Body of pancreas (tissue), 4 donors: ENCODE measurements at regions not wholly inside any gene's neighbourhood (a gene's known extent, or its start where the extent isn't known, plus 50 kb on each side); places are given as distances from the start of the nearest gene placed in this dataset.

Experiments
- ATAC-seq: fragments of 150-250 bp; one replicate; pipeline ENCODE4 v1.9.1; 2016
- DNase-seq, 4 donors: peaks; one replicate each; pipeline ENCODE4 v3.0.0-alpha.2; 2019
- H3K27ac ChIP-seq, 4 donors: fragments of 200-600 bp; sonication (generic); 1 replicate in 3 of 4; 2 replicates in 1 of 4; pipeline versions ENCODE4 v1.5.1 to v1.6.1; 2016 to 2019; ENCODE audit warnings: mild to moderate bottlenecking in 1 of 4, mixed read lengths in 1 of 4, moderate library complexity in 1 of 4
- H3K27me3 ChIP-seq, 2 donors: fragments of 200-600 bp; sonication (generic); one replicate each; pipeline ENCODE4 v1.6.0; 2016; ENCODE audit warnings: mild to moderate bottlenecking in 1 of 2
- H3K36me3 ChIP-seq, 2 donors: fragments of 200-600 bp; sonication (generic); replicated peaks in 1 of 2; 2 replicates each; pipeline ENCODE4 v1.5.1; 2016; ENCODE audit warnings: low read depth in 2 of 2; ENCODE audit not compliant: insufficient read depth in 1 of 2
- H3K4me1 ChIP-seq: fragments of 200-600 bp; sonication (generic); one replicate; pipeline ENCODE4 v1.6.0; 2016
- H3K4me3 ChIP-seq, 2 donors: fragments of 200-600 bp; sonication (generic); 1 replicate in 1 of 2; 2 replicates in 1 of 2; pipeline ENCODE4 v1.5.1; 2016 to 2019
- H3K9me3 ChIP-seq, 3 donors: fragments of 200-600 bp; sonication (generic); 1 replicate in 2 of 3; 2 replicates in 1 of 3; pipeline ENCODE4 v1.5.1; 2016
- CTCF ChIP-seq, 7 experiments: fragments of 450-650 bp in 4 of 7; fragments of 200-600 bp in 3 of 7; sonication (generic) in 3 of 7; IDR thresholded peaks; one replicate each; pipeline ENCODE4 v1.5.1; 2016 to 2019; ENCODE audit warnings: antibody characterized with exemption in 7 of 7
- POLR2A ChIP-seq, 3 donors: fragments of 450-650 bp; IDR thresholded peaks; one replicate each; pipeline ENCODE4 v1.6.1; 2016; ENCODE audit warnings: antibody characterized with exemption in 3 of 3, mild to moderate bottlenecking in 2 of 3
- WGBS, 2 donors: methylation state at CpG; one replicate each; pipeline ENCODE4 v1.1.5; 2017; 5-methylcytosine and 5-hydroxymethylcytosine counted together
- intact Hi-C: fragments of 100-400 bp; cut with DNase I; formaldehyde crosslinking; loops from one replicate; pipeline ENCODE4 v1.15.1; 2023

GRCh38 chr5:38719403-38719802 lies 126.4 kb upstream of the OSMR start:
- Histone ChIP-seq H3K36me3 (no peaks in the 10 kb centered on the region), H3K27me3 (no peaks in the 10 kb centered on the region), H3K27ac (no peak overlapping the region), H3K9me3 (no peaks in the 10 kb centered on the region), H3K4me3 (no peak overlapping the region), H3K4me1 (no peaks in the 10 kb centered on the region)
- TF ChIP-seq CTCF (IDR thresholded peaks at IDR 0.05), result no peak
- no peak for TF ChIP-seq POLR2A (IDR thresholded peaks at IDR 0.05)
- DNase-seq, result no peak
- ATAC-seq, result no peak
- WGBS, 2 donors, result 63 to 71% methylated on average over 1 of the region's 1 CpG
- intact Hi-C loops, result no loop called here

- H3K4me3 ChIP-seq, result no peak overlapping the region
- no peak for DNase-seq
- no peaks in the 10 kb centered on the region for H3K27me3 ChIP-seq
- no peaks in the 10 kb centered on the region for H3K9me3 ChIP-seq
- no peak for ATAC-seq
- no peak overlapping the region for H3K27ac ChIP-seq
- H3K4me1 ChIP-seq, result no peaks in the 10 kb centered on the region
- no peaks in the 10 kb centered on the region for H3K36me3 ChIP-seq
- 79 to 86% methylated on average over 3 of the region's 3 CpGs for WGBS, 2 donors
- no peak for TF ChIP-seq POLR2A (IDR thresholded peaks at IDR 0.05)
- TF ChIP-seq CTCF (IDR thresholded peaks at IDR 0.05), result no peak
- intact Hi-C loops, result no loop called here
Measured at GRCh38 chr5:38719916-38720315, 125.9 kb upstream of the OSMR start.

GRCh38 chr5:38720554-38721361 lies 125.1 kb upstream of the OSMR start:
- Histone ChIP-seq H3K4me3 (no peak overlapping the region), H3K9me3 (no peaks in the 10 kb centered on the region), H3K4me1 (no peaks in the 10 kb centered on the region), H3K36me3 (no peaks in the 10 kb centered on the region), H3K27ac (no peak overlapping the region), H3K27me3 (no peaks in the 10 kb centered on the region)
- ATAC-seq (no peak), DNase-seq (no peak)
- 81 to 86% methylated on average over 6 of the region's 6 CpGs for WGBS, 2 donors
- intact Hi-C loops, result no loop called here
- no peak for TF ChIP-seq CTCF (IDR thresholded peaks at IDR 0.05)
- no peak for TF ChIP-seq POLR2A (IDR thresholded peaks at IDR 0.05)

GRCh38 chr5:38722918-38723317 lies 122.9 kb upstream of the OSMR start:
- Histone ChIP-seq H3K9me3 (no peaks in the 10 kb centered on the region), H3K4me3 (no peak overlapping the region), H3K36me3 (no peaks in the 10 kb centered on the region), H3K4me1 (no peaks in the 10 kb centered on the region), H3K27me3 (no peaks in the 10 kb centered on the region), H3K27ac (no peak overlapping the region)
- TF ChIP-seq CTCF (IDR thresholded peaks at IDR 0.05) (no peak), POLR2A (IDR thresholded peaks at IDR 0.05) (no peak)
- ATAC-seq (no peak), DNase-seq (no peak)
- WGBS, 2 donors, result 69 to 70% methylated on average over 5 of the region's 5 CpGs
- intact Hi-C loops, result no loop called here

- H3K27ac ChIP-seq, result no peak overlapping the region
- ATAC-seq (no peak), DNase-seq (no peak)
- no peaks in the 10 kb centered on the region for H3K27me3 ChIP-seq
- intact Hi-C loops, result no loop called here
- H3K9me3 ChIP-seq, result no peaks in the 10 kb centered on the region
- 85 to 91% methylated on average over 4 of the region's 4 CpGs for WGBS, 2 donors
- H3K4me3 ChIP-seq, result no peak overlapping the region
- H3K4me1 ChIP-seq, result no peaks in the 10 kb centered on the region
- no peaks in the 10 kb centered on the region for H3K36me3 ChIP-seq
- TF ChIP-seq CTCF (IDR thresholded peaks at IDR 0.05) (no peak), POLR2A (IDR thresholded peaks at IDR 0.05) (no peak)
Measured at GRCh38 chr5:38723426-38723825, 122.4 kb upstream of the OSMR start.
